ENCODE measurements at regions not wholly inside any gene's neighbourhood (a gene's known extent, or its start where the extent isn't known, plus 50 kb on each side); places are given as distances from the start of the nearest gene placed in this dataset.

- TF ChIP-seq, protein P1, sequence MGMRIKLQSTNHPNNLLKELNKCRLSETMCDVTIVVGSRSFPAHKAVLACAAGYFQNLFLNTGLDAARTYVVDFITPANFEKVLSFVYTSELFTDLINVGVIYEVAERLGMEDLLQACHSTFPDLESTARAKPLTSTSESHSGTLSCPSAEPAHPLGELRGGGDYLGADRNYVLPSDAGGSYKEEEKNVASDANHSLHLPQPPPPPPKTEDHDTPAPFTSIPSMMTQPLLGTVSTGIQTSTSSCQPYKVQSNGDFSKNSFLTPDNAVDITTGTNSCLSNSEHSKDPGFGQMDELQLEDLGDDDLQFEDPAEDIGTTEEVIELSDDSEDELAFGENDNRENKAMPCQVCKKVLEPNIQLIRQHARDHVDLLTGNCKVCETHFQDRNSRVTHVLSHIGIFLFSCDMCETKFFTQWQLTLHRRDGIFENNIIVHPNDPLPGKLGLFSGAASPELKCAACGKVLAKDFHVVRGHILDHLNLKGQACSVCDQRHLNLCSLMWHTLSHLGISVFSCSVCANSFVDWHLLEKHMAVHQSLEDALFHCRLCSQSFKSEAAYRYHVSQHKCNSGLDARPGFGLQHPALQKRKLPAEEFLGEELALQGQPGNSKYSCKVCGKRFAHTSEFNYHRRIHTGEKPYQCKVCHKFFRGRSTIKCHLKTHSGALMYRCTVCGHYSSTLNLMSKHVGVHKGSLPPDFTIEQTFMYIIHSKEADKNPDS (CRISPR knock-in tag; IDR thresholded peaks at IDR 0.05), result no peak
- TF ChIP-seq TRIM24 (CRISPR knock-in tag; IDR thresholded peaks at IDR 0.05) (no peak), BCLAF1 (IDR thresholded peaks at IDR 0.05) (no peak), MAFK (conservative IDR thresholded peaks at IDR 0.05 in 1 of 2, IDR thresholded peaks at IDR 0.05 in 1 of 2; ENCODE audit: low read length in 2 of 2) (no peak), SMAD1 (CRISPR knock-in tag; IDR thresholded peaks at IDR 0.05; ENCODE audit: borderline replicate concordance, low read depth) (no peak), GATA4 (IDR thresholded peaks at IDR 0.05; ENCODE audit: borderline replicate concordance, low read depth) (no peak), ZIK1 (CRISPR knock-in tag; IDR thresholded peaks at IDR 0.05; ENCODE audit: borderline replicate concordance, low read depth) (no peak)
These were observed 516.7 kb upstream of the MGMT start (continued) for GRCh38 chr10:128950159-128950915.

GRCh38 chr10:128950916-128951275 lies 516.1 kb upstream of the MGMT start:
- H3K4me3 ChIP-seq (replicated peaks in 1 of 3; ENCODE audit: insufficient read depth in 1 of 3, low read depth in 2 of 3, low read length in 3 of 3), result no peak overlapping the region
- no peak overlapping the region for H3K27ac ChIP-seq (ENCODE audit: extremely low read length, insufficient read depth, low read length)
- no peak overlapping the region for H2AFZ ChIP-seq (ENCODE audit: low read length)
- no peaks in the 10 kb centered on the region for H3K9me3 ChIP-seq (ENCODE audit: low read length)
- H3K79me2 ChIP-seq (ENCODE audit: insufficient read depth, low read length), result no peaks in the 10 kb centered on the region
- H4K20me1 ChIP-seq (ENCODE audit: insufficient read depth, low read length), result no peaks in the 10 kb centered on the region
- WGBS (ENCODE audit: low lambda C conversion rate), result 12% methylated on average over 3 of the region's 4 CpGs
- H3K27me3 ChIP-seq (ENCODE audit: control insufficient read depth in 1 of 2, insufficient read depth in 2 of 2, low read length in 2 of 2), result no peaks in the 10 kb centered on the region; a peak in 2 of 5 replicates
- BruUV-seq (replicated peaks), result no TSS peak
- FAIRE-seq (no peak), ATAC-seq (no peak), DNase-seq (ENCODE audit: low spot score) (no peak)
- H3K36me3 ChIP-seq (replicated peaks in 1 of 2; ENCODE audit: control insufficient read depth in 1 of 2, insufficient read depth in 2 of 2, low read length in 2 of 2), result no peaks in the 10 kb centered on the region
- no peak overlapping the region for H3K4me2 ChIP-seq (ENCODE audit: low read depth, low read length)
- TF ChIP-seq SALL1 (CRISPR knock-in tag; IDR thresholded peaks at IDR 0.05) (no peak), ATRX (CRISPR knock-in tag; IDR thresholded peaks at IDR 0.05; ENCODE audit: borderline replicate concordance) (no peak), ZNF329 (CRISPR knock-in tag; IDR thresholded peaks at IDR 0.05; ENCODE audit: low read depth) (no peak), ZNF558 (CRISPR knock-in tag; IDR thresholded peaks at IDR 0.05; ENCODE audit: borderline replicate concordance) (no peak), ZFY (CRISPR knock-in tag; IDR thresholded peaks at IDR 0.05) (no peak), MAF1 (CRISPR knock-in tag; IDR thresholded peaks at IDR 0.05; ENCODE audit: borderline replicate concordance) (no peak), ZNF121 (CRISPR knock-in tag; IDR thresholded peaks at IDR 0.05) (no peak)
- CTCF ChIA-PET (ENCODE audit: low intra/inter-chr PET ratio, low total read pairs), result no interaction called here
- in situ Hi-C loops (cut with HindIII; ENCODE audit: extremely low pct_ligation_motif_present, low pct_unique_long_range_greater_than_20kb) (no loop called here), intact Hi-C loops (cut with micrococcal nuclease; ENCODE audit: unreplicated experiment) (no loop called here)
- H3K4me1 ChIP-seq (ENCODE audit: insufficient read depth, low read length), result no peaks in the 10 kb centered on the region
- POLR2A ChIA-PET, result no interaction called here
- H3K9ac ChIP-seq (ENCODE audit: insufficient read depth, low read depth, low read length), result no peak overlapping the region

Data from HepG2 (cell line).